GM18870 (cell line): ENCODE measurements at regions not wholly inside any gene's neighbourhood (a gene's known extent, or its start where the extent isn't known, plus 50 kb on each side); places are given as distances from the start of the nearest gene placed in this dataset.
"Not testable (repeated sequence)": the region's sequence is repeated elsewhere in the genome, so short reads cannot be mapped to it uniquely, and the experiment has no call there.

Experiments
- ATAC-seq: cut with Tn5 transposase; IDR thresholded peaks from one replicate; pipeline ENCODE4 v1.9.1; 2021; ENCODE audit warnings: moderate library complexity; ENCODE audit not compliant: unreplicated experiment

- ATAC-seq: not testable (repeated sequence)
Measured at GRCh38 chr17:26936645-26937044, 357.3 kb upstream of the WSB1 start.

DNA sequence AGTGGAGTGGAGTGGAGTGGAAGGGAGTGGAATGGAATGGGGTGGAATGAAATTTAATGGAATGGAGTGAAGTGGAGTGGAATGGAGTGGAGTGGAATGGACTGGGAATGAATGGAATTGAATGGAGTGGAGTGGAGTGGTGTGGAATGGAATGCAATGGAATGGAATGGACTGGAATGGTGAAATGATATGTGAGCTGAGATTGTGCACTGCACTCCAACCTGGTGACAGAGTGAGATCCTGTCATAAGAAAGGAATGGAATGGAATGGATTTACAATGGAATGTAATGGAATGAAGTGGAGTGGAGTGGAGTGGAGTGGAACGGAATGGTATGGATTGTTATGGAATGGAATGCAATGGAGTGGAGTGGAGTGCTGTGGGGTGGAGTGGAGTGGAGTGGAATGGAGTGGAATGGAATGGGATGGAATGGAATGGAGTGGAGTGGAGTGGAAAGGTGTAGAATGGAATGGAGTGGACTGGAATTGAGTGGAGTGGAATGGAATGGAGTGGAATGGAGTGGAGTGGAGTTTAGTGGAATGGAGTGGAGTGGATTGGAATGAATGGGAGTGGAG is 356.1 kb upstream of the WSB1 start:
- ATAC-seq: not testable (repeated sequence)

DNA sequence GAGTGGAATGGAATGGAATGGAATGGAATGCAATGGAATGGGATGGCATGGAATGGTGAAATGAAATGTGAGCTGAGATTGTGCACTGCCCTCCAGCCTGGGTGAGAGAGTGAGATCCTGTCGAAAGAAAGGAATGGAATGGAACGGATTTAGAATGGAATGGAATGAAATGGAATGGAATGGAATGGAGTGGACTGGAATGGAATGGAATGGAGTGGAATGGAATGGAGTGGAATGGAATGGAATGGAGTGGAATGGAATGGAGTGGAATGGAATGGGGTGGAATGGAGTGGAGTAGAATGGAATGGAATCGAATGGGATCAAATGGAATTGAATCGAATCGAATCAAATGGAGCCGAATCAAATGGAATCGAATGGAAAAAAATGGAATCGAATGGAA is 354.2 kb upstream of the WSB1 start:
- ATAC-seq: not testable (repeated sequence)

- ATAC-seq: not testable (repeated sequence)
Measured at GRCh38 chr17:26940587-26940986, 353.3 kb upstream of the WSB1 start.

- no peak for ATAC-seq
Measured at GRCh38 chr17:26962255-26963162, 331.4 kb upstream of the WSB1 start.

DNA sequence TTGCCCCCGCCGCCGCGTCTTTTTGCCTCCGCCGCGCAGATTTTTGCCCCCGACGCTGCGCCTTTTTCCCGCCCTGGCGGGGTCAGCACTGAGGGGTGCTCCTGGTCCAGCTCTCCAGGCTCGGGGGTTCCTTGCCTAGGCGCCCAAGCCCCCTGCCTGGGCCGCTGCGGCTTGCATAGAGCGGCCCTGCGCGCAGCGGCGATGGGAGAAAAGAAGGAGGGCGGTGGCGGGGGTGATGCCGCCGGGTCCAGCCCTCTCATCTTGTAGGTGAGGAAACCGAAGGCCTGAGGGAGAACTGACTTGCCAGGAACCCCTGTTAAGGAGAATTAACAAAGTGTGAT is 330.8 kb upstream of the WSB1 start:
- no peak for ATAC-seq

DNA sequence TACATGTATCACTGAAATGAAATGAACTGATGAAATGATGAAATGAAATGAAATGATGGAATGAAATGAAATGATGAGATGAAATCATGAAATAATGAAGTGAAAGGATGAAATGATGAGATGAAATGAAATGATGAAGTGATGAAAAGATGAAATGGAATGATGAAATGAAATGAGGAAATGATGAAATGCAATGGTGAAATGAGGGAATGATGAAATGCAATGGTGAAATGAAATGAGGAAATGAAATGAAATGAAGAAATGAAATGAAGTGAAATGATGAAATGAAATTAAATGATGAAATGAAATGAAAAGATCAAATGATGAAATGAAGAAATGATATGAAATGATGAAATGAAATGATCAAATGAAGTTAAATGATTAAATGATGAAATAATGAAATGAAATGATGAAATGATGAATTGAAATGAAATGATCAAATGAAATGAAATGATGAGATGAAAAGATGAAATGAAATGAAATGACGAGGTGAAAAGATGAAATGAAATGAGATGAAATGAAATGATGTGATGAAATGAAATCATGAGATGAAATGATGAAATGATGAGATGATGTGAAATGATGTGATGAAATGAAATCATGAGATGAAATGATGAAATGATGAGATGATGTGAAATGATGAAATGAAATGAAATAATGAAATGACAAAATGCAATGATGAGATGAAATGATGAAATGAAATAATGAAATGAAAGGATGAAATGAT is 327.9 kb upstream of the WSB1 start:
- not testable (repeated sequence) for ATAC-seq

- ATAC-seq: not testable (repeated sequence)
Measured at GRCh38 chr17:26966625-26967179, 327.2 kb upstream of the WSB1 start.

- not testable (repeated sequence) for ATAC-seq
Measured at GRCh38 chr17:26981845-26982425, 312.0 kb upstream of the WSB1 start.

GRCh38 chr17:26982563-26982962 is 311.4 kb upstream of the WSB1 start:
- ATAC-seq: not testable (repeated sequence)

GRCh38 chr17:26987851-26988250 is 306.1 kb upstream of the WSB1 start:
- ATAC-seq: not testable (repeated sequence)

- ATAC-seq: not testable (repeated sequence)
Measured at GRCh38 chr17:26994648-26995047, 299.3 kb upstream of the WSB1 start.

DNA sequence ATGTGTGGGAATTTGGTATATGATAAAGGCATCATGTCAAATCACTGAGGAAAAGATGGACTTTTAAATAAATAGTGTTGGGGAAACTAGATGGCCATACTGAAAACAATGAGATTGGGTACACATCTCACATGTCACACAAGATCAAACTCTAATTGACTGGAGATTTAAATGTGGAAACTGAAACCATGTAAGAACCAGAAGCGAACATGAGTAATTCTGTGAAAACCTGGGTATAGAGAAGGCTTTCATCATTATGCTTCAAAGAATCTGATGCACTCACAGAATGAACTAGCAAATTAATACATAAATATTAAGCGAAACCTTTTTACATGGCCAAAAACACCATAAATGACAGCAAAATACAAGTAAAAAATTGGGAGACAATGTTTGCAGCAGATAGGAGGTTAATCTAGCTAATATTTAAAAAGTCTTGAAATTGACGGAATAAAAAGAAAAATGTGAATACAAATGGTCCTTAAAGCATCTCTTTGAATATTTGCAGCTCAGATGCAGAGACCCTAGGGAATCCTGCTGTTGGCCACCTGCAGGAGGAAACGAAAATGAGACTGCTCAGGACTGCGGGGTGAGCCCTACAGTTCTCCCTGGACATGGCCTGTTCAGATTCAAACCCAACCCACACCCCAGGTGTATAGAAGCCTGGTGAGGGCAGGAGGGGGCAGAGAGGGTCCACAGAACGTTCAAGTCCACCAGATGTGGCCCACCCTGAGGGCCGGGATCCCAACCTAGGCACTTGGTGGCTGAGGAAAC is 297.6 kb upstream of the WSB1 start:
- ATAC-seq: not testable (repeated sequence)

DNA sequence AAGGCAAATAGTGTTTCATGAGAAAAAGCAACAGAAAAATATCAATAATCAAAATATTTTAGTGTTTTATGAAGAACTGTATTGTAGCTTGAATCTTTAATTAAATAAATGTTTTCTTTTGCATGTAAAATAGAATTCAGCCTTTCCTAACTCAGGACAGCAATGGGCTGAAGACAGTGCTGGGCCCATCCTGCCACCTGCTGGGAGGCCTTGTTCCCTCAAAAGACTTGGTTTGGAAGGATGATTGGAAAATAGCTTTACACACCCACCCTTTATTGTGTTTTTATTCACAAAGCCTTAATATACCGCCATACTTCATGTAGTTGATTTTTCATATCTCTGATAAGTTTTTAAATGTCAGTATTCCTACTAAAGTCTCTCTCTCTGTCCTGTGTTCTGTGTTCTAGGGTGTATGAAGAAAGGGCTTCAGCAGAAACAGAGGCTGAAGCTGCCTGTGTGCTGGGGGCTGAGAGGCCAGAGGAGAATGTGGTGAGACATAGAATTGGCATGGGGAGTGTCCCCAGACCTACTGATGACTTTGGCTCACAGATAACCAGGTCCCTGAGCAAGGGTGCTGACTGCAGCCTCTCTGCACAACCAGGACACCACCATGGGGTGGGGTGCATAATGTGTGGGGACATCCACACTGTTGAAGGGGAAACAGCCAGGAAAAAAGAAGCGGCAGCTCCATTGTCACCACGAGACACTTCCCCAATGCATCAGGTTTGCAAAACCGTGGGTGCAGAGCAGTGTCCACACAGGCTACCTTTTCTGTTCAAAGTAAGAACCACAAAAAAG is 286.0 kb upstream of the WSB1 start:
- ATAC-seq: not testable (repeated sequence)

DNA sequence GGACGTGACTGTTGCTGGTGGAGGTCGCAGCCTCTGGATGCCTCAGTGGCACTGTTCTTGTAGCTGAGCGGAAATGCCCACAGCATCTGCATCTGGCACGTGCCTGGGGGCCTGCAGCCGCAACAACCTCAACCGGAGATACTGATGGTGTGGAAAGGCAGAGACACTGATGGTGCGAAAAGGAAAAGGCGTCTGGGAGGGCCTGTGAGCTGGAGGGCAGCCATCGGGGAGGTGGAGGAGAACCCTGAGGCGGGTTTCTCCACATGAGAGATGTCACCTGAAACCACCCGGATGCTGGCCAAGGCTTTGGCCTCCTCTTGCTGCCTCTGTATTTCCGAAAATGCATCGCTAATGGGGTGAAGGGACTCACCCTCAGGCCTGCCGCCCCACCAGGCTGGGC is 284.8 kb upstream of the WSB1 start:
- ATAC-seq: no peak

- not testable (repeated sequence) for ATAC-seq
Measured at GRCh38 chr17:27010138-27010537, 283.8 kb upstream of the WSB1 start.

DNA sequence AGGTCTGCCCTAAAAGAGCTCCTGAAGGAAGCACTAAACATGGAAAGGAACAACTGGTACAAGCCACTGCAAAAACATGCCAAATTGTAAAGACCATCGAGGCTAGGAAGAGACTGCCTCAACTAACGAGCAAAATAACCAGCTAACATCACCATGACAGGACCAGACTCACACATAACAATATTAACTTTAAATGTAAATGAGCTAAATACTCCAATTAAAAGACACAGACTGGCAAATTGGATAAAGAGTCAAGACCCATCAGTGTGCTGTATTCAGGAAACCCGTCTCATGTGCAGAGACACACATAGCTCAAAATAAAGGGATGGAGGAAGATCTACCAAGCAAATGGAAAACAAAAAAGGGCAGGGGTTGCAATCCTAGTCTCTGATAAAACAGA is 263.4 kb upstream of the WSB1 start:
- ATAC-seq: not testable (repeated sequence)

DNA sequence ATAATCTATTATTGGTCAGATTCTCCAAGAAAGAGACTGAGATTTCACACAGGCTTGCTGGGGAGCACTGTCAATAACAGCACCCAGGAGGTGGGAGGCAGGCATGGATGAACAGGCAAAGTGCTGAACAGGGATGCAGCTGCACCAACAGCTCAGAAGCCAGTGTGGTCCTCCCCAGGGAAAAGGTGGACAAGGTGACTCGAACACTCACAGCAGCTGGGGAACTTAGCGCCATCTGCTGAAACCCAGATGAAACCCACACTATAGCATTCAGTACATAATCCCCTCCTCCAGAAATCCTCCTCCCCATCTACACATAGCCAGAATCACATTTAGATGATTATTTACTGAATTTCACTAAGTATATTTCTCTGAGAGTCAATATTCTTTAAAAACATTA is 255.2 kb upstream of the WSB1 start:
- no peak for ATAC-seq

- ATAC-seq: not testable (repeated sequence)
Measured at GRCh38 chr17:27045039-27045438, 248.9 kb upstream of the WSB1 start.
